ENCODE measurements at regions not wholly inside any gene's neighbourhood (a gene's known extent, or its start where the extent isn't known, plus 50 kb on each side); places are given as distances from the start of the nearest gene placed in this dataset.
"Not testable (repeated sequence)": the region's sequence is repeated elsewhere in the genome, so short reads cannot be mapped to it uniquely, and the experiment has no call there.

GRCh38 chr15:66637044-66637443, 65.0 kb upstream of the SMAD6 start:
- DNase-seq: not testable (repeated sequence)

- DNase-seq: no peak
Observed at GRCh38 chr15:66638377-66638776, 63.7 kb upstream of the SMAD6 start.

- DNase-seq: no peak
Observed at GRCh38 chr15:66641485-66642315, 60.3 kb upstream of the SMAD6 start.

- no peak for DNase-seq
Observed at GRCh38 chr15:66642514-66642913, 59.5 kb upstream of the SMAD6 start.

GRCh38 chr15:66643033-66643432, 59.0 kb upstream of the SMAD6 start:
- DNase-seq: no peak

GRCh38 chr15:66644000-66644787, 57.8 kb upstream of the SMAD6 start:
- DNase-seq: no peak

GRCh38 chr15:66644869-66645268, 57.2 kb upstream of the SMAD6 start:
- no peak for DNase-seq

- no peak for DNase-seq
Observed at GRCh38 chr15:66646308-66646707, 55.7 kb upstream of the SMAD6 start.

- no peak for DNase-seq
Observed at GRCh38 chr15:66646799-66647198, 55.2 kb upstream of the SMAD6 start.

GRCh38 chr15:66647358-66647757, 54.7 kb upstream of the SMAD6 start:
- no peak for DNase-seq

- DNase-seq: no peak
Observed at GRCh38 chr15:66648588-66648987, 53.4 kb upstream of the SMAD6 start.

GRCh38 chr15:66649235-66649984, 52.6 kb upstream of the SMAD6 start:
- DNase-seq: no peak

- DNase-seq: no peak
Observed at GRCh38 chr15:66650433-66650832, 51.6 kb upstream of the SMAD6 start.

- no peak for DNase-seq
Observed at GRCh38 chr15:66651198-66651597, 50.8 kb upstream of the SMAD6 start.

GRCh38 chr15:66651913-66652642, 50.0 kb upstream of the SMAD6 start:
- DNase-seq: no peak
